ENCODE measurements at regions not wholly inside any gene's neighbourhood (a gene's known extent, or its start where the extent isn't known, plus 50 kb on each side); places are given as distances from the start of the nearest gene placed in this dataset.

- DNase-seq, result no peak
Observed at GRCh38 chr15:47552978-47553608, 164.2 kb upstream of the SEMA6D start.

- no peak for DNase-seq
Observed at GRCh38 chr15:47553947-47554346, 163.4 kb upstream of the SEMA6D start.

- no peak for DNase-seq
Observed at GRCh38 chr15:47561102-47561501, 156.2 kb upstream of the SEMA6D start.

- no peak for DNase-seq
Observed at GRCh38 chr15:47565949-47566348, 151.4 kb upstream of the SEMA6D start.

- DNase-seq, result no peak
Observed at GRCh38 chr15:47566610-47567009, 150.7 kb upstream of the SEMA6D start.

- DNase-seq, result no peak
Observed at GRCh38 chr15:47568030-47568429, 149.3 kb upstream of the SEMA6D start.

- DNase-seq, result no peak
Observed at GRCh38 chr15:47570044-47570443, 147.3 kb upstream of the SEMA6D start.

- DNase-seq, result no peak
Observed at GRCh38 chr15:47570451-47570850, 146.9 kb upstream of the SEMA6D start.

GRCh38 chr15:47570881-47571640 lies 146.2 kb upstream of the SEMA6D start:
- DNase-seq, result no peak

- no peak for DNase-seq
Observed at GRCh38 chr15:47573673-47574072, 143.6 kb upstream of the SEMA6D start.

- DNase-seq, result no peak
Observed at GRCh38 chr15:47577000-47577399, 140.3 kb upstream of the SEMA6D start.

GRCh38 chr15:47577461-47577860 lies 139.8 kb upstream of the SEMA6D start:
- no peak for DNase-seq

GRCh38 chr15:47582233-47582632 lies 135.1 kb upstream of the SEMA6D start:
- no peak for DNase-seq

GRCh38 chr15:47584316-47584715 lies 133.0 kb upstream of the SEMA6D start:
- DNase-seq, result no peak

- no peak for DNase-seq
Observed at GRCh38 chr15:47586653-47587224, 130.6 kb upstream of the SEMA6D start.

- DNase-seq, result peak; percentile 68
Observed at GRCh38 chr15:47587940-47588802, 129.1 kb upstream of the SEMA6D start.

GRCh38 chr15:47588958-47589357 lies 128.3 kb upstream of the SEMA6D start:
- no peak for DNase-seq

- no peak for DNase-seq
Observed at GRCh38 chr15:47598996-47599395, 118.3 kb upstream of the SEMA6D start.

- no peak for DNase-seq
Observed at GRCh38 chr15:47599806-47600205, 117.5 kb upstream of the SEMA6D start.

GRCh38 chr15:47602121-47602520 lies 115.2 kb upstream of the SEMA6D start:
- no peak for DNase-seq

GRCh38 chr15:47603026-47603425 lies 114.3 kb upstream of the SEMA6D start:
- no peak for DNase-seq

GRCh38 chr15:47607695-47608094 lies 109.6 kb upstream of the SEMA6D start:
- no peak for DNase-seq

GRCh38 chr15:47609693-47610092 lies 107.6 kb upstream of the SEMA6D start:
- peak; percentile 74 for DNase-seq
